Endothelial cell of umbilical vein (primary cell): ENCODE measurements at regions not wholly inside any gene's neighbourhood (a gene's known extent, or its start where the extent isn't known, plus 50 kb on each side); places are given as distances from the start of the nearest gene placed in this dataset.

Experiments
- BruUV-seq: library from RNA; stranded (reverse); fragments of 400-500 nt; replicated peaks from 2 replicates; lab custom pipeline; 2021; lab: Mats Ljungman, UMichigan
- CTCF ChIA-PET: fragments of 300-600, 350-600 bp; sonication (Branson Sonifier 250); formaldehyde crosslinking; loops from one replicate; lab custom pipeline; 2021; ENCODE audit warnings: antibody characterized with exemption, inconsistent platforms; lab: Charles Lee
- POLR2A ChIA-PET: fragments of 300-600, 350-600 bp; sonication (Branson Sonifier 250); formaldehyde crosslinking; loops from one replicate; lab custom pipeline; 2021; ENCODE audit warnings: antibody characterized with exemption, inconsistent platforms; lab: Charles Lee
- DNase-seq: peaks from one replicate; pipeline ENCODE4 v3.0.0-alpha.2; 2011; ENCODE audit warnings: low read depth, low spot score
- FAIRE-seq: peaks from 2 replicates; lab custom pipeline; 2011; peaks lifted over from hg19 to GRCh38; lab: Jason Lieb, UNC
- H2AFZ ChIP-seq: 2 replicates; pipeline ENCODE4 v1.6.0; 2012; ENCODE audit warnings: low read depth, low read length, control low read depth, inconsistent platforms
- H3K27ac ChIP-seq: 2 replicates; pipeline ENCODE4 v1.5.1; 2011; ENCODE audit warnings: low read depth, mild to moderate bottlenecking, control low read depth, low read length, moderate library complexity; ENCODE audit not compliant: insufficient read depth
- H3K27me3 ChIP-seq, 2 experiments: 2 replicates each; pipeline versions ENCODE4 v1.6.0 to v1.6.1; 2011; ENCODE audit warnings: low read length in 2 of 2, mixed read lengths in 1 of 2; ENCODE audit not compliant: control insufficient read depth in 2 of 2, insufficient read depth in 2 of 2
- H3K36me3 ChIP-seq, 2 experiments: 2 replicates in 1 of 2; 3 replicates in 1 of 2; pipeline ENCODE4 v1.5.1; 2011; ENCODE audit warnings: low read length in 2 of 2, mild to moderate bottlenecking in 1 of 2, moderate library complexity in 1 of 2; ENCODE audit not compliant: control insufficient read depth in 2 of 2, insufficient read depth in 2 of 2; ENCODE audit errors: extremely low read depth in 1 of 2
- H3K4me1 ChIP-seq: 3 replicates; pipeline ENCODE4 v1.5.1; 2011; ENCODE audit warnings: mild to moderate bottlenecking, low read length; ENCODE audit not compliant: control insufficient read depth, insufficient read depth; ENCODE audit errors: extremely low read depth
- H3K4me2 ChIP-seq: 2 replicates; pipeline ENCODE4 v1.6.1; 2011; ENCODE audit warnings: low read length, control low read depth, mixed read lengths; ENCODE audit not compliant: insufficient read depth
- H3K4me3 ChIP-seq, 3 experiments: fragments of 200-600 bp in 1 of 3; sonication (generic), shearing (Covaris generic) in 1 of 3; replicated peaks in 1 of 3; 2 replicates each; pipeline ENCODE4 v1.5.1; 2011 to 2016; ENCODE audit warnings: control low read depth in 3 of 3, low read length in 3 of 3, mild to moderate bottlenecking in 2 of 3, inconsistent platforms in 1 of 3, low read depth in 1 of 3, moderate library complexity in 1 of 3; ENCODE audit not compliant: insufficient read depth in 1 of 3
- H3K79me2 ChIP-seq: 2 replicates; pipeline ENCODE4 v1.6.0; 2012; ENCODE audit warnings: low read length, inconsistent platforms; ENCODE audit not compliant: control insufficient read depth, insufficient read depth
- H3K9ac ChIP-seq: replicated peaks from 2 replicates; pipeline ENCODE3; 2011; ENCODE audit warnings: low read length, control low read depth; ENCODE audit not compliant: insufficient read depth; ENCODE audit errors: extremely low read depth
- H3K9me1 ChIP-seq: replicated peaks from 3 replicates; pipeline ENCODE4 v1.6.0; 2011; ENCODE audit warnings: mild to moderate bottlenecking, low read length; ENCODE audit not compliant: control insufficient read depth, insufficient read depth; ENCODE audit errors: extremely low read depth
- H3K9me3 ChIP-seq: replicated peaks from 2 replicates; pipeline ENCODE4 v1.5.1; 2012; ENCODE audit warnings: low read length, inconsistent platforms; ENCODE audit not compliant: control insufficient read depth, insufficient read depth
- H4K20me1 ChIP-seq: replicated peaks from 2 replicates; pipeline ENCODE3; 2011; ENCODE audit warnings: mild to moderate bottlenecking, low read length; ENCODE audit not compliant: control insufficient read depth, insufficient read depth; ENCODE audit errors: extremely low read depth
- EZH2 ChIP-seq: IDR thresholded peaks from 2 replicates; pipeline ENCODE4 v1.6.1; 2012; ENCODE audit warnings: borderline replicate concordance, low read depth, mild to moderate bottlenecking, moderate library complexity, low read length, inconsistent platforms; ENCODE audit not compliant: severe bottlenecking
- FOS ChIP-seq: IDR thresholded peaks from 2 replicates; pipeline ENCODE4 v1.6.1; 2011; ENCODE audit warnings: mild to moderate bottlenecking, low read length, moderate library complexity, borderline replicate concordance; ENCODE audit not compliant: insufficient read depth
- GATA2 ChIP-seq: IDR thresholded peaks from 2 replicates; pipeline ENCODE4 v1.7.0; 2011; ENCODE audit warnings: low read depth, mild to moderate bottlenecking, moderate library complexity, mixed read lengths, low read length; ENCODE audit not compliant: insufficient read length, insufficient read depth
- JUN ChIP-seq: IDR thresholded peaks from 2 replicates; pipeline ENCODE4 v1.6.1; 2011; ENCODE audit warnings: borderline replicate concordance, low read depth; ENCODE audit not compliant: insufficient read length, insufficient read depth
- MAX ChIP-seq: IDR thresholded peaks from 2 replicates; pipeline ENCODE4 v1.6.1; 2011; ENCODE audit not compliant: insufficient read depth, insufficient read length
- POLR2A ChIP-seq: IDR thresholded peaks from 2 replicates; pipeline ENCODE4 v1.6.1; 2012; ENCODE audit warnings: low read depth, mild to moderate bottlenecking, control low read depth, low read length
- POLR2AphosphoS5 ChIP-seq: IDR thresholded peaks from 2 replicates; pipeline ENCODE4 v1.6.1; 2012; ENCODE audit warnings: low read depth, mild to moderate bottlenecking, control low read depth, low read length, moderate library complexity; ENCODE audit not compliant: insufficient read depth
- dilution Hi-C: fragments of 300-500 bp; cut with MboI; formaldehyde crosslinking; loops from one replicate; pipeline ENCODE4 v1.15.0; 2019; ENCODE audit warnings: low sequenced_read_pairs; ENCODE audit not compliant: extremely low pct_ligation_motif_present
- intact Hi-C: fragments of 100-400 bp; cut with micrococcal nuclease; formaldehyde crosslinking; loops from one replicate; pipeline ENCODE4 v1.10.0; 2022
- TF ChIP-seq, protein P1 (sequence below), 2 donors: IDR thresholded peaks; 1 replicate in 1 of 2; 2 replicates in 1 of 2; pipeline ENCODE4 v1.5.1; 2011; ENCODE audit warnings: low read length in 2 of 2, mild to moderate bottlenecking in 2 of 2, moderate library complexity in 2 of 2, control low read depth in 1 of 2, inconsistent platforms in 1 of 2, low read depth in 1 of 2; ENCODE audit not compliant: insufficient read depth in 1 of 2; ENCODE audit errors: extremely low read depth in 1 of 2

- H3K4me1 ChIP-seq, result no peaks in the 10 kb centered on the region
- no peak for TF ChIP-seq GATA2
- TF ChIP-seq, protein P1, sequence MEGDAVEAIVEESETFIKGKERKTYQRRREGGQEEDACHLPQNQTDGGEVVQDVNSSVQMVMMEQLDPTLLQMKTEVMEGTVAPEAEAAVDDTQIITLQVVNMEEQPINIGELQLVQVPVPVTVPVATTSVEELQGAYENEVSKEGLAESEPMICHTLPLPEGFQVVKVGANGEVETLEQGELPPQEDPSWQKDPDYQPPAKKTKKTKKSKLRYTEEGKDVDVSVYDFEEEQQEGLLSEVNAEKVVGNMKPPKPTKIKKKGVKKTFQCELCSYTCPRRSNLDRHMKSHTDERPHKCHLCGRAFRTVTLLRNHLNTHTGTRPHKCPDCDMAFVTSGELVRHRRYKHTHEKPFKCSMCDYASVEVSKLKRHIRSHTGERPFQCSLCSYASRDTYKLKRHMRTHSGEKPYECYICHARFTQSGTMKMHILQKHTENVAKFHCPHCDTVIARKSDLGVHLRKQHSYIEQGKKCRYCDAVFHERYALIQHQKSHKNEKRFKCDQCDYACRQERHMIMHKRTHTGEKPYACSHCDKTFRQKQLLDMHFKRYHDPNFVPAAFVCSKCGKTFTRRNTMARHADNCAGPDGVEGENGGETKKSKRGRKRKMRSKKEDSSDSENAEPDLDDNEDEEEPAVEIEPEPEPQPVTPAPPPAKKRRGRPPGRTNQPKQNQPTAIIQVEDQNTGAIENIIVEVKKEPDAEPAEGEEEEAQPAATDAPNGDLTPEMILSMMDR (IDR thresholded peaks at IDR 0.05; ENCODE audit: extremely low read depth in 1 of 2, insufficient read depth in 1 of 2, low read depth in 1 of 2, low read length in 2 of 2), result peak; percentile 83 to 84
- FAIRE-seq (peak; percentile 89), DNase-seq (peak; percentile 77)
- dilution Hi-C loops, result no loop called here
- H3K27me3 ChIP-seq, result peaks cover 2 to 6% of the 10 kb centered on the region in 2 experiments
- H4K20me1 ChIP-seq, result no peaks in the 10 kb centered on the region
- ChIA-PET CTCF (interaction anchor here (0.5 to 6.3 kb wide), 36 partner anchors 8 to 1257 kb away, joined by 3 to 119 read pairs (median 3); no protein-coding TSS in a partner anchor), POLR2A (interaction anchor here (0.6 kb wide), 1 partner anchor 81 kb away, joined by 3 read pairs; no protein-coding TSS in a partner anchor)
- H3K4me2 ChIP-seq, result no peak overlapping the region
- no peaks in the 10 kb centered on the region for H3K36me3 ChIP-seq
- H3K9ac ChIP-seq, result no peak overlapping the region
- H2AFZ ChIP-seq, result no peak overlapping the region
- intact Hi-C loops, result loop anchor here (1.0 to 5.0 kb wide), 7 partner anchors 290 to 1256 kb away; no protein-coding TSS in a partner anchor
- H3K79me2 ChIP-seq, result no peaks in the 10 kb centered on the region
- no peaks in the 10 kb centered on the region for H3K9me3 ChIP-seq
- H3K4me3 ChIP-seq, result no peak overlapping the region
- H3K27ac ChIP-seq, result no peak overlapping the region
- H3K9me1 ChIP-seq, result no peaks in the 10 kb centered on the region
- no TSS peak for BruUV-seq
These were observed 150.1 kb upstream of the UBASH3B start for GRCh38 chr11:122505304-122506006.

DNA sequence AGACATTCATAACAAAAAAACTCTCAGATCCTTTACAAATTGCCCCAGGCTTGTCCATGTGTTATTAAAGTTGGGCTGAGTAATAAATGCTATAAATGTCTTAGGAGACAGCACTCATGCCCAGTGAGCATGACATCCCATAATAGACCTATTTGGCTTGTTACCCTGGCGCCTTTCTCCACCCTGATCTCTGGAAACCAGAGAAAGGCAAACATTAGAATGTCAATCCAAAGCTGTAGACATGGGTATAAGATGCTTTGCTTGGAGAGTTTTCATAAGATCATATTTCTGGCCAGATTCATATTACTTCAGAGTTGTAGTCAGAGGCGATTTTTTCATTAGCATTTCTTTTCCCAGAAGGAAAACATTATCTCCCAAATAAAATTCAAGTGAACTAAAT, 161.3 kb upstream of the UBASH3B start:
- BruUV-seq, result no TSS peak
- dilution Hi-C loops, result no loop called here

More for the DNA sequence above, 161.3 kb upstream of the UBASH3B start:
- Histone ChIP-seq H3K79me2 (no peaks in the 10 kb centered on the region), H4K20me1 (no peaks in the 10 kb centered on the region), H2AFZ (no peak overlapping the region), H3K9me1 (no peaks in the 10 kb centered on the region), H3K36me3 (no peaks in the 10 kb centered on the region), H3K4me3 (no peak overlapping the region), H3K9ac (no peak overlapping the region), H3K4me2 (no peak overlapping the region), H3K4me1 (peaks cover 7% of the 10 kb centered on the region), H3K9me3 (no peaks in the 10 kb centered on the region), H3K27ac (no peak overlapping the region), H3K27me3 (peaks cover 1 to 3% of the 10 kb centered on the region in 2 experiments)
- DNase-seq (no peak), FAIRE-seq (no peak)
- POLR2A ChIA-PET, result no interaction called here
- intact Hi-C loops, result no loop called here
- CTCF ChIA-PET, result no interaction called here
- TF ChIP-seq, protein P1 (IDR thresholded peaks at IDR 0.05; ENCODE audit: extremely low read depth in 1 of 2, insufficient read depth in 1 of 2, low read depth in 1 of 2, low read length in 2 of 2), result no peak
- TF ChIP-seq GATA2, result no peak
- TF ChIP-seq JUN, result no peak
- TF ChIP-seq EZH2, result no peak
- TF ChIP-seq FOS, result no peak
- TF ChIP-seq POLR2AphosphoS5, result no peak
- TF ChIP-seq MAX, result no peak
- TF ChIP-seq POLR2A, result no peak
